ENCODE measurements at regions not wholly inside any gene's neighbourhood (a gene's known extent, or its start where the extent isn't known, plus 50 kb on each side); places are given as distances from the start of the nearest gene placed in this dataset.

DNA sequence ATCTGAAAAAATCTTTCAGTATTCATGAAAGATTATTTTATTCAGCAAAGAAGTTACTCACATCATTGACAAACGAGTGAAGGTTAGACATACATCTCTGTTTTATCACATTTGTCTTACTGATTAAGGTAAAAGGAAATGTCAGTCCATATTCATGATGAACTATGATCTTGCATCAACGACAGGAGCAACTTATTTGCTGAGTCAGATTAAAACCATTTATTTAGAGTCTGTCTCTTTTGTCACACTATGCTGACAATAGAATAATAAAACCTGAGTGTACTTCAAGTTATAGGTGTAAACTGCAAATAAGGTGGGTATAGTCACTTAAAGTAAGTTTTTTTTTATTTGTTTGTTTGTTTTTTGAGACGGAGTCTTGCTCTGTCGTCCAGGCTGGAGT lies 216.5 kb upstream of the SEMA3C start:
- H3K4me1 ChIP-seq, result no peaks in the 10 kb centered on the region
- H3K36me3 ChIP-seq, result no peaks in the 10 kb centered on the region
- no peak overlapping the region for H3K4me3 ChIP-seq
- intact Hi-C loops (cut with DNase I), result no loop called here
- H3K9me3 ChIP-seq, result no peaks in the 10 kb centered on the region
- no peak overlapping the region for H3K27ac ChIP-seq (replicated peaks in 1 of 4)
- WGBS, result 85% methylated on average over 4 of the region's 4 CpGs
- no peak for DNase-seq (ENCODE audit: extremely low spot score)
- no peaks in the 10 kb centered on the region for H3K27me3 ChIP-seq
- TF ChIP-seq POLR2A (IDR thresholded peaks at IDR 0.05; ENCODE audit: low read depth), result no peak
- TF ChIP-seq POLR2AphosphoS5 (IDR thresholded peaks at IDR 0.05), result no peak
- TF ChIP-seq CTCF (IDR thresholded peaks at IDR 0.05), result no peak
- no peak for TF ChIP-seq EP300 (IDR thresholded peaks at IDR 0.05)

DNA sequence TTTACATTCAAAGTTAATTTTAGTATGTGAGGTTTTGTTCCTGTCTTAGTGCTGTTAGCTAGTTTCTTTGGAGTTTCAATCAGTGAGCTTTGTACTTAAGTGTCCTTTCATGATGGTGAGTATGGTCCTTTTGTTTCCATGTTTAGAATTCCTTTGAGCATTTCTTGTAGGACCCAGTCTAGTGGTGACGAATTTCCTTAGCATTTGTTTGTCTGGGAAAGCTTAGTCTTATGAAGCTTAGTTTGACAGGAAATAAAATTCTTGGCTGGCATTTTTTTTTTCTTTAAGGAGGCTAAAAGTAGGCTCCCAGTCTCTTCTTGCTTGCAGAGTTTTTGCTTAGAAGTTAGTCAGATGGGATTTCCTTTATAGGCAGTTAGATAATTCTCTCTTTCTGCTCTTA lies 209.2 kb upstream of the SEMA3C start:
- Histone ChIP-seq H3K27ac (replicated peaks in 1 of 4) (no peak overlapping the region), H3K36me3 (no peaks in the 10 kb centered on the region), H3K27me3 (no peaks in the 10 kb centered on the region), H3K4me1 (no peaks in the 10 kb centered on the region), H3K4me3 (no peak overlapping the region), H3K9me3 (peaks cover 0 to 5% (median 0%) of the 10 kb centered on the region in 4 donors)
- no peak for DNase-seq (ENCODE audit: extremely low spot score)
- intact Hi-C loops (cut with DNase I), result no loop called here
- WGBS, result 73% methylated on average over 1 of the region's 1 CpG
- TF ChIP-seq POLR2A (IDR thresholded peaks at IDR 0.05; ENCODE audit: low read depth) (no peak), POLR2AphosphoS5 (IDR thresholded peaks at IDR 0.05) (no peak), EP300 (IDR thresholded peaks at IDR 0.05) (no peak), CTCF (IDR thresholded peaks at IDR 0.05) (no peak)

- no peak for DNase-seq (ENCODE audit: extremely low spot score)
- H3K4me1 ChIP-seq, result no peaks in the 10 kb centered on the region
- H3K27ac ChIP-seq (replicated peaks in 1 of 4), result no peak overlapping the region
- intact Hi-C loops (cut with DNase I), result no loop called here
- H3K9me3 ChIP-seq, result no peaks in the 10 kb centered on the region
- H3K36me3 ChIP-seq, result no peaks in the 10 kb centered on the region
- no peak for TF ChIP-seq CTCF (IDR thresholded peaks at IDR 0.05)
- TF ChIP-seq POLR2A (IDR thresholded peaks at IDR 0.05; ENCODE audit: low read depth), result no peak
- no peak for TF ChIP-seq EP300 (IDR thresholded peaks at IDR 0.05)
- TF ChIP-seq POLR2AphosphoS5 (IDR thresholded peaks at IDR 0.05), result no peak
- no peak overlapping the region for H3K4me3 ChIP-seq
- WGBS, result 82% methylated on average over 4 of the region's 4 CpGs
- no peaks in the 10 kb centered on the region for H3K27me3 ChIP-seq
Observed at GRCh38 chr7:81120803-81121202, 202.0 kb upstream of the SEMA3C start.

DNA sequence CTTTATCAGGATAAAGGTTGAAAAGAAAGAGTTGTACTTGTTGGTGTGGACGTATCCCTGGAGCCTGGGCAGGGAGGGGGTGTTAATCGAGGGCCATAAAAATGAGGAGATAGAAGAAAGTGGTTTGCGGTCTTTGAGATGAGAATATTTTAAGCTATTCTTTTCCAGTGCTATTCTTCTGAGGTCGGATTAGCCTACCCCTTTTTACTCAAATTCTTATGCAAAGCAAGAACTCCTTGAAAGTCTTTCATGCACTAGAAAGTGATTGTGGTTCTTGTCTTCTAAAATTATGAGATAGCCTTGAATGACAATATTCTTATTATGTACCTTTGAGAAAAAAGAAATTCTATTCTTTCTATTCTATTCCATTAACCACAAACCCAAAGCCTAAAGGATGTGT lies 201.3 kb upstream of the SEMA3C start:
- no peak for DNase-seq (ENCODE audit: extremely low spot score)
- Histone ChIP-seq H3K27me3 (no peaks in the 10 kb centered on the region), H3K9me3 (no peaks in the 10 kb centered on the region), H3K4me1 (no peaks in the 10 kb centered on the region), H3K36me3 (no peaks in the 10 kb centered on the region), H3K4me3 (no peak overlapping the region), H3K27ac (replicated peaks in 1 of 4) (no peak overlapping the region)
- TF ChIP-seq POLR2A (IDR thresholded peaks at IDR 0.05; ENCODE audit: low read depth), result no peak
- TF ChIP-seq CTCF (IDR thresholded peaks at IDR 0.05), result no peak
- TF ChIP-seq EP300 (IDR thresholded peaks at IDR 0.05), result no peak
- TF ChIP-seq POLR2AphosphoS5 (IDR thresholded peaks at IDR 0.05), result no peak
- 93% methylated on average over 4 of the region's 4 CpGs for WGBS
- intact Hi-C loops (cut with DNase I), result no loop called here

DNA sequence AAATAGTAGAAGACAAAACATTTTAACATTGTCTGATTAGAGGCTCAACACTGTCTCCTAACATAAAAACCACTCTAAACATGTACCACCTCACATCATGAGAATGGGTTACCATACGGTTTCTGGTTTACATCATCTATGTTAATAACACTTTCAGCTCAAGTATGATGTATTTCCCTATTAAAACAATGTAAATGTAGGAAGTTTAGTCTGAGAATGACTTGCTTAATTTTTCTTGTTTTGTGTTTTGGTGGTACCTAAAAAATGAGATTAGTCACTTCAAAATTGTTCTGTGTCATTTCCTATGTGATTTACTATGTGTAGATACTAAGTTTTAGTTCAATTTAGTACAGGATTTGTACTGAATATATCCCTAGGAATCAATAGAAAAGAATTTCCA lies 195.8 kb upstream of the SEMA3C start:
- WGBS, result 92% methylated on average over 1 of the region's 1 CpG
- Histone ChIP-seq H3K27ac (replicated peaks in 1 of 4) (no peak overlapping the region), H3K4me1 (peaks cover 0 to 15% (median 10%) of the 10 kb centered on the region in 4 donors), H3K36me3 (no peaks in the 10 kb centered on the region), H3K27me3 (no peaks in the 10 kb centered on the region), H3K9me3 (no peaks in the 10 kb centered on the region), H3K4me3 (no peak overlapping the region)
- TF ChIP-seq EP300 (IDR thresholded peaks at IDR 0.05) (no peak), CTCF (IDR thresholded peaks at IDR 0.05) (no peak), POLR2AphosphoS5 (IDR thresholded peaks at IDR 0.05) (no peak), POLR2A (IDR thresholded peaks at IDR 0.05; ENCODE audit: low read depth) (no peak)
- DNase-seq (ENCODE audit: extremely low spot score), result no peak
- intact Hi-C loops (cut with DNase I), result no loop called here

Data from esophagus muscularis mucosa (tissue), 4 donors.